Stimulated activated CD4-positive, alpha-beta T cell treated with anti-CD3 and anti-CD28 coated beads, Interleukin-2, amount 100 ng/mL, for 48 hours (primary cell): ENCODE measurements at regions not wholly inside any gene's neighbourhood (a gene's known extent, or its start where the extent isn't known, plus 50 kb on each side); places are given as distances from the start of the nearest gene placed in this dataset.

ENCODE experiments used
- DNase-seq, 2 donors: peaks; one replicate each; pipeline ENCODE4 v3.0.0-alpha.2; 2020

DNA sequence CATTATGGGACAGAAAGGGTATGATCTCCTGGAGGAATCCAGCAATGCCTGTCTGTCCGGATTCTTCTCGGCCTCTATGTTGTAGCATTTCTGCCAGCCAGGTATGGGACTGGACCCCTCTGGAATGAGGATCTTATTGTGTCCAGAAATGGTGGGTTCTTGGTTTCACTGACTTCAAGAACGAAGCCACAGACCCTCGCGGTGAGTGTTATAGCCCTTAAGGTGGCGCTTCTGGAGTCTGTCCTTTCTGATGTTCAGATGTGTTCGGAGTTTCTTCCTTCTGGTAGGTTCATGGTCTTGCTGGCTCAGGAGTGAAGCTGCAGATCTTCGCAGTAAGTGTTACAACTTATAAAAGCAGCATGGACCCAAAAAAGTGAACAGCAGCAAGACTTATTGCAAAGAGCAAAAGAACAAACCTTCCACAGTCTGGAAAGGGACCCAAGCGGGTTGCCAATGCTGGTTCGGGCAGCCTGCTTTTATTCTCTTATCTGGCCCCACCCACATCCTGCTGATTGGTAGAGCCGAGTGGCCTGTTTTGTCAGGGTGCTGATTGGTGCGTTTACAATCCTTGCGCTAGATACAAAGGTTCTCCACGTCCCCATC is 62.3 kb upstream of the IER3 start:
- DNase-seq = no peak

DNA sequence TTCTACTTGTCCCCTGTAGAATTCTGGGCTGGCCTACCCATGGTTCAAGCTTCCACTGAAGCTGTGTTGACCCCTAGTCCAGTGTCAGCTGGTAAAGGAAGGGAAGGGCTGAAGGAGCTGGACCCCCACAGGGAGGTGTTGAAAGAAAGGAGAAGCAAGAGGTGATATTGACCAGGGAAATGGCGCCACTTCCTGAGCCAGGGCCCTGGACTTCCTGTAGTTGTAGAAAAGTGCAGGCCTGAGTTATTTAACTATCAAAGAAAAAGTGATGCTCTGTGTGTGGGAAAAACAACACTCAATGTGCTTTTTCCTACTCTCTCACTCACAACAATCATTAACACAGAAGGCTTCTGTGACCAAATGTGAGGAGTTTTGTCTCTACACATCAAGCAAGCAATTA is 60.0 kb upstream of the IER3 start:
- DNase-seq = no peak

DNA sequence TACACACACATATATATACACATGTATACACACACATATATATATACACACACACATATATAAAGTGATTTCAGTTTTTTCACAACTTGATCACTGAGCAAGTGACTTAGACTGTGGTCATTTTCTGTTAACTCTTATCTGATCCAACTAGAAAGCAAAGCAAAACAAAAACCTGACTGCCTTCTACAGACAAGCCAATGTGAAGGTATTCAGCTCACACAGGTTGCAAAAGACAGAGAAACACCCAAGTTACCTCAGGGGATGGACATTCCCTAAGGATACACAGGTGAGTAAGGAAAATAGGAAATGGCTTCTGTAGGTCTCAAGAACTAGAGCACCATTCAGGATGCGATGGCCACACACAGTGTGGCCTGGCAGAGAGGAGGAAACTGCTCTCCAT is 58.4 kb upstream of the IER3 start:
- no peak for DNase-seq

DNA sequence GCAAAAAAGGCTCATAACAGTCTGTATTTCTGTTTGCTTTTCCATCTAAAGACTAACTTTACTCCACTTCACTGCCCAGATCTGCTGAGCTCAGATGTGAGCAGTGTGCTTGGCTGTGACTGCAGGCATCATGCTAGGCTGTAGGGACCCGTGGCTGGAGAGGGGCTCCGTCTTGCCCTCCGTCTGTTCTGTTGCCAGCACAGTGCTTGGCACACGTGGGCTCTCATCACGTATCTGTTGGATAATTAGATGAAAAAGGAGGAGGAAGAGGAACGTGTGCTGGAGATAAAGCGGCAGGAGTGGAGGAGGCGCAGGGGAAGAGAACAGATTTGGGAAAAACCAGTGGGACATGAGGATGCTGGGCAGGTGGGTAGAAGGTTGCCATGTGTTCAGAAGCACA is 57.6 kb upstream of the IER3 start:
- no peak for DNase-seq

DNA sequence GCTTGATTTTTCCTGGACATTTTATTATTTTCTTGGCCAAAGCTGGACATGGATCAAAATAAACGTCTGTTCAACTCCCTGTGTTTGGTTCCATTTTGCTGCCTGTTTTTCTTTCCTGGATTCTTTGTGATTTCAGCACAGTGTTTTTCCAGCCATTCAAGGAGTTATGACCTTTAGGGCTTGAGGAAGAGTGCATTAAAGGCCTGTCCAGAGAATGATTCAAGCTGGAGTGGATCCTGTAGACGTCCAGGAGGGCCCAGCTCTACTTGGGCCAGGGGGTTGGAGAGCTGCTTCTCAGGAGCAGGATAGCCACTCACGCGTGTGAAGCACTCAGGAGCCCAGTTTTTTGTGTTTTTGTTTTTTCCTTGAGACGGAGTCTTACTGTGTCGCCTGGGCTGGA is 56.5 kb upstream of the IER3 start:
- no peak for DNase-seq

DNA sequence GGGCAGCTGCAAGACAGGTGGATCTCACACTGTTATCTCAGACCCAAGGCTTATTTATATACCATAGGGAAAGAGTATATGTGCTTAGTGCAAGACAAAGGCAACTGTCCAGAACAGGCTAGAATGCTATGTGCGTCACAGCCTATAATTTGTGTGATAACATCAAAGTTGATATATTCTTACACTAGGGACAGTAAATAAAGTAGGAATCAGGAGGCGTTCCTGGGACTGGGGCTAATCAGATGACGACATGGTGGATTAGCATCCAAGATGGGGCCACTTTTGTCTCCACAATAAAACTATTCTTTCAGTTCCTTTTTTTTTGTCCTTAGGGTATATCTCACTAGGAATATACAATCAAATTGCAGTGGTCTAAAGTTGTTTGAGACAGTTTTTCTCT is 54.9 kb upstream of the IER3 start:
- DNase-seq = no peak

DNA sequence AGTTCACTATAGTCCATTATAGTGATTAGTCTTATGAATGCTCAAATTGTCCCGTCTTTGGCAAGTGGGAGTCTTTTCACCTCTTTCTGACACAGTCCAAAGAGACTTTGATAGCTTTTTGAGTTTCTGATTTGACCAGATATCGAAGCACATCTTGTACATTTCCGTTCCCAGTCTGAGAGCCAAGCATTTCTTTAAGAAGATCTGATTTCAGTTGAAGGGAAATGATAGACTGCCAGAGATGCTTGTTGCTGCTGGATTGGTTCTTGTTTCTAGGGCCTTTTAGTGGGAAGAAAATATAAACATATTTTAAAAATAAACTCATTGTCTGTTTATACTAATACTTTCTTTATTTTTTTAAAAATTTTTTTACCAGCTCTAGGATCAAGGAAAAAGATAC is 54.1 kb upstream of the IER3 start:
- no peak for DNase-seq

DNA sequence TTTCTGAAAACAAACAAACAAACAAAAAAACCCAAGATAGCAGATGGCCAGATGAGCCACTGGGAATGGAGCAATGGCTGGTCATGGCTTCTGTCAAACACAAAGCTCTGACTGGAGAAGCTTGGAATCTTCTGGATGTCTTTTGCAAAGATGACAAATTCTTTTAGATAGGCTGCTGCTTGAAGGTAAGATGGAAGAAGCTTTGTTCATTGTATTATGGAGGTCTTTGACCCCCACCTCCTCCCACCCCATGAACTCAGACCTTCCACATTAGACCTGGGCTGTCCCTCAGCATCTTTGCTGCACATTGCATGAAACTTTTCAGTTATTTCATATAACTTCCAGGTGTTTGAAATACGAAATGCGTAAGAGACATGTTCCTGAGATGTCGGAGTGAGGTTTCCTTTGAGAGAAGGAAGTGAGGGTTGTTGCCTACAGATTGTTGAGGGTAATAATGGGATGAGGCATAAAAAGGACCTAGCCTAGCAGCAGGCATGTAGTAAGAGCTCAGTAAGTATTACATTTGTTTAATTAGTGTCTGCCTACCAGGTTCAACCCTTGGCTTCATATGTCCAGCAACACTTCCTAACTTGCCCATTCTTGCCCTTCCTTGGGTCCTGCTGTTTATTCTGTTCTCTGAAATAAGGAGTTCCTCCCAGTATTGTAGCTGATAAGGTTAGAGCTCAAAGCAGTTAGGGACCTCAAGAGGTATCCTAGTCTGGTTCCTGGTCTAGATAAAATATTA is 51.4 kb upstream of the IER3 start:
- no peak for DNase-seq
